Dendritic cell treated with granulocyte-macrophage colony-stimulating factor and Interleukin-4, amounts not matched to agents 40 ng/mL and 50 ng/mL, for 4 days (primary cell): ENCODE measurements at regions not wholly inside any gene's neighbourhood (a gene's known extent, or its start where the extent isn't known, plus 50 kb on each side); places are given as distances from the start of the nearest gene placed in this dataset.

ENCODE experiments used
- H3K27ac Mint-ChIP-seq: one replicate; pipeline ENCODE4 v1.8.0; 2022; ENCODE audit warnings: mild to moderate bottlenecking, mixed read lengths
- H3K27me3 Mint-ChIP-seq: one replicate; pipeline ENCODE4 v1.8.0; 2022; ENCODE audit warnings: mild to moderate bottlenecking, mixed read lengths
- H3K36me3 Mint-ChIP-seq: one replicate; pipeline ENCODE4 v1.8.0; 2022; ENCODE audit warnings: low read depth, mixed read lengths
- H3K4me1 Mint-ChIP-seq: one replicate; pipeline ENCODE4 v1.8.0; 2022; ENCODE audit warnings: low read depth, mixed read lengths
- H3K4me3 Mint-ChIP-seq: one replicate; pipeline ENCODE4 v1.8.0; 2022; ENCODE audit warnings: mild to moderate bottlenecking, moderate library complexity, mixed read lengths
- H3K9me3 Mint-ChIP-seq: one replicate; pipeline ENCODE4 v1.8.0; 2022; ENCODE audit warnings: mixed read lengths
- intact Hi-C: fragments of 100-400 bp; cut with micrococcal nuclease; formaldehyde crosslinking; loops from one replicate; pipeline ENCODE4 v1.15.0; 2022

DNA sequence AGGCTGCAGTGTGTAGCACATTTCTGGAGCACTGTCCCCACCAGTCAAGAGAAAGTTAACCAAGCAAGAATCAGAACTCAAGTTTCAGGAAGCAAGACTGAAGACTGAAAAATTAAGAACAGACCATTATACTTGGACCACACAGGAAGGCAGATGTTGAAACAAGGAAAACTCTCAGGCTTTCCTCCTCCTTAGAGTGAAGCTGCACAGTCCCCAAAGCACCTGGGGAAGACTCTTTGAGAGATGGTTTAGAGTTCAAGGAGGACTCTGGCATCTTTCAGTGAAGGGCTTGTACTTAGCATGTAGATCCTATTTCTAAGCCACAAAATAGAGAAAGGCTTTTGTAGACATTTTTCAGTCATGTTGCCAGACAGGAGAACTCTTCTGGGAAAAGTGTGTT is 113.7 kb upstream of the KCTD3 start:
- intact Hi-C loops = no loop called here
- Mint-ChIP-seq H3K36me3 (no peaks in the 10 kb centered on the region), H3K27ac (no peak overlapping the region), H3K27me3 (no peaks in the 10 kb centered on the region), H3K4me1 (no peaks in the 10 kb centered on the region), H3K9me3 (no peaks in the 10 kb centered on the region), H3K4me3 (no peak overlapping the region)

DNA sequence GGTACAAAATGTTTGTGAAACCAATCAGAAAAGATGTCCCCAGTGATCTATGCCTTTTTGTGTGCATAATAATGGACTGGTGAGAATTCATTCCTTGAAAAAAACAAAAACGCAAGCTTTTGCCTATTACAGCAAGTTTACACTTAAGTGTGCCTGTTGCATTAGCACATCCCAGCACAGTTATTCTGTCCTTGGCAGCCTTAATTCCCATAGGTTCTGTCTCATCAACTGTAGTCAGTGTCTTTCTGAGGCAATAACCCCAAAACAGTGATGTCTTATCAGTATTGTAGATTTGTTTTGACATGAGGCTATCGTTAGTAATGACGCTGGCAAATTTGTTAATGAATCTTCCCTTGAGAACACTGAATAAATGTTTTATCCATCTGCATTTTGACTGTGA is 109.9 kb upstream of the KCTD3 start:
- Mint-ChIP-seq H3K36me3 (no peaks in the 10 kb centered on the region), H3K27ac (no peak overlapping the region), H3K27me3 (no peaks in the 10 kb centered on the region), H3K4me1 (no peaks in the 10 kb centered on the region), H3K4me3 (no peak overlapping the region), H3K9me3 (no peaks in the 10 kb centered on the region)
- intact Hi-C loops = no loop called here

DNA sequence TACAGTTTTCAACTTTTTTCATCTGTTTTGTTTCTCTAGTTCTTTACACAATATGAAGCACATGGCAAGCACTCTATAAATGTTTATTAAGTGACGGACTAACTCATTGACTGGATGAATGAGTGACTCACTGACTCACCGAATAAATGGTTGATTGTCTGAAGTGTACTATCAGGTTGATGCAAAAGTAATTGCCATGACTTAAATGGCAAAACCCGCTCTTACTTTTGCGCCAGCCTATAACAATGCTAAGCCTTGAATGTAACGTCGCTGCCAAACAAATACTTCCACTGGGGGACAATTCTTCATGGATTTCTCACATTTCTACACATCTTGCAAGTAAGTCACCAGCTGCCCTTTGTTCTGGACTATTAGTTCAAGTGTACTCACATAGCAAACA is 109.0 kb upstream of the KCTD3 start:
- Mint-ChIP-seq H3K4me3 (no peak overlapping the region), H3K27ac (no peak overlapping the region), H3K9me3 (no peaks in the 10 kb centered on the region), H3K27me3 (no peaks in the 10 kb centered on the region), H3K4me1 (no peaks in the 10 kb centered on the region), H3K36me3 (no peaks in the 10 kb centered on the region)
- intact Hi-C loops = no loop called here

DNA sequence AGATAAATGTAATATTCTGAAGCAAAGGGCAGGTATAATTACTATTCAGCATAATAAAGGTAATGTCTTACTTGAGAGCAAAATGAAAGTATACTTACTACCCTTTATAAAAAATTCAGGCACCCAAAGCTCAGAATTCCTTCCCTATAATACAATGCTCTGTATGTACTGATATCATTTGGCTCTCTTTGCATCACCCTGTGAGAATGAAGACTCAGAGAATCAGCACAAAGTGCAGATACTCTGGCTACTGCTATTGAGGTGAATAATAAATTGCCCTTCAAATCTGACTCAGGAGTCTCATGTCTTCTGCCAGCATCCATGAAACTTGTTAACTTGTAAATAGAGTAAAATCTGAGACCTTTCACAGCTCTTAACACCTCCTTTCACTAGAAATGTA is 108.5 kb upstream of the KCTD3 start:
- Mint-ChIP-seq H3K9me3 (no peaks in the 10 kb centered on the region), H3K27ac (no peak overlapping the region), H3K4me1 (no peaks in the 10 kb centered on the region), H3K36me3 (no peaks in the 10 kb centered on the region), H3K4me3 (no peak overlapping the region), H3K27me3 (no peaks in the 10 kb centered on the region)
- intact Hi-C loops = no loop called here

DNA sequence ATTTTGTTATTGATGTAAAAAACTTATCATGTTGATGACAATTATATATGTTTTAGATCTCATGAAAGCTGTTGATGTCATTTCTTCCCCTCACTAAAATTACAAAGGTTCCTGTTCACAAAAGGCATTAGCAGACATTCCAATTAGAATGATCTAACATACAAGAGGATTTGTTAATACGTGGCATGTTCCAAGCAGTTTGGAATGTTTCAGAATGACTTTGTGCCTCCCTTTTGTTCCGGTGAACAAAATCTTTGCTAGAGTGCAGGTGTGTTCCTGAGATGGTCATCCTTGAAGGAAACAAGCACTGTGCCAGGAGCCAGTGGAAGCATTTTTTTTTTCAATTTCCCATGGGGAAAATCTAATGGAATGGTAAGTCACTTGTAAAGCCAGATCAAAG is 108.0 kb upstream of the KCTD3 start:
- Mint-ChIP-seq H3K27me3 (no peaks in the 10 kb centered on the region), H3K4me1 (no peaks in the 10 kb centered on the region), H3K36me3 (no peaks in the 10 kb centered on the region), H3K4me3 (no peak overlapping the region), H3K27ac (no peak overlapping the region), H3K9me3 (no peaks in the 10 kb centered on the region)
- intact Hi-C loops = no loop called here

DNA sequence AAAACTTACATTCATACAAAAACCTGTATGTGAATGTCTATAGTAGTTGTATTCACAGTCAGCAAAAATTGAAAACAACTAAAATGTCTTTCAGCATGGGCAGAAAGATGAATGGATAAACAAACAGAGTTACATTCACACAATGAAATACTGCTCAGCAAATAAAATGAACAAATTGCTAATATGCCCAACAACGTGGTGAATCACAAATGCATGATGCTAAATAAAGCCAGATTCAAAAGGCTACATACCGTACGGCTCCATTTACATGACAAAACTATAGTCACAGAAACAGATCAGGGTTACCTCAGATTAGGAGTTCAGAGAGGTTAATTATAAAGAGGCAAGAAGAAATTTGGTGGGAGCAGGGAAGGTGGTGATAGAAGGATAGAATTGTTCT is 100.7 kb upstream of the KCTD3 start:
- intact Hi-C loops = no loop called here
- Mint-ChIP-seq H3K4me3 (no peak overlapping the region), H3K9me3 (no peaks in the 10 kb centered on the region), H3K27ac (no peak overlapping the region), H3K27me3 (no peaks in the 10 kb centered on the region), H3K4me1 (no peaks in the 10 kb centered on the region), H3K36me3 (no peaks in the 10 kb centered on the region)

GRCh38 chr1:215471463-215471862 is 95.6 kb upstream of the KCTD3 start:
- no peak overlapping the region for H3K4me3 Mint-ChIP-seq
- H3K9me3 Mint-ChIP-seq = no peaks in the 10 kb centered on the region
- H3K36me3 Mint-ChIP-seq = no peaks in the 10 kb centered on the region
- no peaks in the 10 kb centered on the region for H3K27me3 Mint-ChIP-seq
- no peak overlapping the region for H3K27ac Mint-ChIP-seq
- H3K4me1 Mint-ChIP-seq = no peaks in the 10 kb centered on the region
- intact Hi-C loops = no loop called here

DNA sequence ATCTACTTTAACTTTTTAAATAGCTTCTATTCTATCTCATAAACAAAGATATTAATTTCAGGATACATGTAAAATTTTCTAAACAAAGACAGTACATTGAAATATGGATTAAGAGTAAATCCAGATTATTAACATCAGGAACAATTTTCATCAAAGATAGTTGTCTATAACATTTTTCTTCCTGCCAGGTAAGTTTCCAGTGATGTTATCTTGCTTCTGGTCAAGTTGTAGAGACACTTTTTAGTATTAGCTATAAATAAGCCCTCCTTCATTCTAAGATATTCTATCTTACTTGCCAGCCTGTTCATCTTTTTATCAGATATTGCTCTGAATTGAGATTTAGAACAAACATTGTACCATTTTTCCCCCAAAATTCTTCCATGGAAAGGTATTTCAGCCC is 94.4 kb upstream of the KCTD3 start:
- Mint-ChIP-seq H3K4me3 (no peak overlapping the region), H3K9me3 (no peaks in the 10 kb centered on the region), H3K36me3 (no peaks in the 10 kb centered on the region), H3K4me1 (no peaks in the 10 kb centered on the region), H3K27me3 (no peaks in the 10 kb centered on the region), H3K27ac (no peak overlapping the region)
- intact Hi-C loops = no loop called here

DNA sequence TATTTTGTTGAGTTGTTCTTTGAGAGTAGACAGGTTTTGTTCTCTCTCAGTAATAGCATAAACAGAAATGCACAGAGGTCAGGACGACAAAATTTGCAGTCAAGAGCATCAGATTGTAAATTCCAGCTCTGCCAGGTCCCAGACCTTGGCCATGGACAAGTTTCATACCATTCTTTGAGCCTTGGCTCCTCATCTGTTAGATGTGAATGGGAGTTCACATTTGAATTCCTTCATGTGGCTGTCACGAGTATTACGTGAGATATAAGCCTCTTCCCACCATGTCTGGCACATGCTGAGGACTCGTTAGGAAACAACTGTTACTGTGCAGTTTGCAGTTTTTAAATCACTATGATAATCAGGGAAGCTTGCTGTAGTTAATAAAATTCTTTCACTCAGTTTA is 93.2 kb upstream of the KCTD3 start:
- H3K36me3 Mint-ChIP-seq = no peaks in the 10 kb centered on the region
- no peaks in the 10 kb centered on the region for H3K27me3 Mint-ChIP-seq
- H3K4me3 Mint-ChIP-seq = no peak overlapping the region
- H3K4me1 Mint-ChIP-seq = no peaks in the 10 kb centered on the region
- no peak overlapping the region for H3K27ac Mint-ChIP-seq
- intact Hi-C loops = no loop called here
- no peaks in the 10 kb centered on the region for H3K9me3 Mint-ChIP-seq

GRCh38 chr1:215474940-215475339 is 92.2 kb upstream of the KCTD3 start:
- Mint-ChIP-seq H3K36me3 (no peaks in the 10 kb centered on the region), H3K27ac (no peak overlapping the region), H3K27me3 (no peaks in the 10 kb centered on the region), H3K4me3 (no peak overlapping the region), H3K4me1 (no peaks in the 10 kb centered on the region), H3K9me3 (no peaks in the 10 kb centered on the region)
- intact Hi-C loops = no loop called here

DNA sequence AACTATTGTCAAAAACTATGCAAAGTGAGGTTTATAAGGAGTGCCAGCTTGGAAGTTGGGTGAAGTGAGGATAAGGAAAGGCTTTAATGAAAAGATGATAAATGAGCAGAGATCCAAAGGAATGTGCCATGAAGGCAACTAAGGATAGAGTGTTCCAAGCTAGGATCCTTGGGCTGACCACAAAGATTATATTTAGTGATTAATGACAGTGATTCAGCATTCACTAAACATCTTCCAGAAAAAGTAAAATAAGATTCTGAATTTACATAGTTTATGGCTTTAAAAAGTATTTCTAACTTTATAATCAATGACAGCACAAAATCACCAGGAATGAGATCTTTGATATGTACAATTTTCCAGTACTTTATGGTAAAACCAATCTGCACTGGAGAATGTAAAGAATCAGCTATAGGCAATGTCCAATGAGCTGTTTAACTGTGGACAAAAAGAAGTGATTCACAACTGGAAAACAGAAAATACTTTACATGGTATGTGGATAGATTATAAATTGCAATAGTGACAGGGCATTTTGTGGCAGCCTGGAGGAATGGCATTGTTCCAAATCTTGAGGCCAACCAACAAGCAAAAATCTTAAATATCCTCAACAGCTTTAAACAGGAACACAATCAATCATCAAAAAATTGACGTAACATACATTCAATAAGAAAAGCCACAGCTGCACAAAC is 91.2 kb upstream of the KCTD3 start:
- Mint-ChIP-seq H3K4me1 (no peaks in the 10 kb centered on the region), H3K27me3 (no peaks in the 10 kb centered on the region), H3K36me3 (no peaks in the 10 kb centered on the region), H3K27ac (no peak overlapping the region), H3K9me3 (no peaks in the 10 kb centered on the region), H3K4me3 (no peak overlapping the region)
- intact Hi-C loops = no loop called here

GRCh38 chr1:215476541-215476940 is 90.6 kb upstream of the KCTD3 start:
- Mint-ChIP-seq H3K27me3 (no peaks in the 10 kb centered on the region), H3K9me3 (no peaks in the 10 kb centered on the region), H3K36me3 (no peaks in the 10 kb centered on the region), H3K4me1 (no peaks in the 10 kb centered on the region), H3K4me3 (no peak overlapping the region), H3K27ac (no peak overlapping the region)
- intact Hi-C loops = no loop called here

DNA sequence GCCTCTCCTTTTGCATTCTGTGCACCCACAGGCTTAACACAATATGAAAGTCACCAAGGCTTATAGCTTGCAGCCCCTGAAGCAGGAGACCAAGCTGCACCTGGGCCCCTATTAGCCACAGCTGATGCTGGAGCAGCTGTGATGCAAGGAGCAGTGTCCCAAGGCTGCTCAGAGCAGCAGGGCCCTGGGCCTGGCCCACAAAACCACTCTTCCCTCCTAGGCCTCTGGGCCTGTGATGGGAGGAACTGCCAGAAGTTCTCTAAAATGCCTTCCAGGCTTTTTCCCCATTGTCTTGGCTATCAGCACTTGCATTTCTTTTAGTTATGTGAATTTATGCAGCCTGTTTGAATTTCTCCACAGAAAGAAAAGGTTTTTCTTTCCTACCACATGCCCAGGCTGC is 89.5 kb upstream of the KCTD3 start:
- H3K36me3 Mint-ChIP-seq = no peaks in the 10 kb centered on the region
- intact Hi-C loops = no loop called here
- H3K4me3 Mint-ChIP-seq = no peak overlapping the region
- no peaks in the 10 kb centered on the region for H3K27me3 Mint-ChIP-seq
- H3K9me3 Mint-ChIP-seq = no peaks in the 10 kb centered on the region
- no peak overlapping the region for H3K27ac Mint-ChIP-seq
- no peaks in the 10 kb centered on the region for H3K4me1 Mint-ChIP-seq

GRCh38 chr1:215479567-215479966 is 87.5 kb upstream of the KCTD3 start:
- no peak overlapping the region for H3K27ac Mint-ChIP-seq
- no peaks in the 10 kb centered on the region for H3K9me3 Mint-ChIP-seq
- intact Hi-C loops = no loop called here
- H3K27me3 Mint-ChIP-seq = peaks cover 1% of the 10 kb centered on the region
- H3K36me3 Mint-ChIP-seq = no peaks in the 10 kb centered on the region
- no peak overlapping the region for H3K4me3 Mint-ChIP-seq
- H3K4me1 Mint-ChIP-seq = no peaks in the 10 kb centered on the region

GRCh38 chr1:215482079-215482478 is 85.0 kb upstream of the KCTD3 start:
- Mint-ChIP-seq H3K27me3 (peaks cover 1% of the 10 kb centered on the region), H3K9me3 (no peaks in the 10 kb centered on the region), H3K36me3 (no peaks in the 10 kb centered on the region), H3K27ac (no peak overlapping the region), H3K4me3 (no peak overlapping the region), H3K4me1 (no peaks in the 10 kb centered on the region)
- intact Hi-C loops = no loop called here
